A549 (cell line): ENCODE measurements at regions not wholly inside any gene's neighbourhood (a gene's known extent, or its start where the extent isn't known, plus 50 kb on each side); places are given as distances from the start of the nearest gene placed in this dataset.
A peak's percentile ranks its signal among the peaks of the same experiment; 100 is the strongest.

Source experiments
- ATAC-seq, 2 experiments: fragments of 200-7000 bp in 1 of 2; fragments of >200 bp in 1 of 2; cut with Nextera tagmentation in 1 of 2; cut with Tn5 transposase in 1 of 2; 3 replicates each; pipeline versions ENCODE4 v1.8.0 to v1.9.1; 2018 to 2020; ENCODE audit warnings: mild to moderate bottlenecking in 1 of 2, moderate library complexity in 1 of 2
- CTCF ChIA-PET: fragments of 300-600 bp; sonication (Branson Sonifier 250); formaldehyde crosslinking; extraction: SDS; loops from one replicate; lab custom pipeline; 2021; ENCODE audit warnings: antibody characterized with exemption, inconsistent platforms; lab: Yijun Ruan, JAX
- POLR2A ChIA-PET: fragments of 350-600 bp; formaldehyde crosslinking; extraction: SDS; loops from one replicate; lab custom pipeline; 2021; ENCODE audit warnings: antibody characterized with exemption, inconsistent platforms; lab: Yijun Ruan, JAX
- DNase-seq, 2 experiments: peaks; one replicate each; pipeline versions ENCODE4 v3.0.0 to v3.0.0-alpha.2; 2011 to 2016; ENCODE audit warnings: low read depth in 1 of 2, low spot score in 1 of 2
- FAIRE-seq: peaks from 2 replicates; lab custom pipeline; 2011; peaks lifted over from hg19 to GRCh38; lab: Jason Lieb, UNC
- H3K27ac ChIP-seq, 2 experiments: fragments of >200 bp; sonication (Bioruptor Twin); formaldehyde crosslinking; 3 replicates each; pipeline ENCODE4 v1.5.1; 2016 to 2017
- H3K4me1 ChIP-seq: fragments of >200 bp; sonication (Bioruptor Twin); formaldehyde crosslinking; 3 replicates; pipeline ENCODE4 v1.6.1; 2016
- H3K4me2 ChIP-seq: fragments of >200 bp; sonication (Bioruptor Twin); formaldehyde crosslinking; 3 replicates; pipeline ENCODE4 v1.6.1; 2016
- H3K4me3 ChIP-seq: fragments of >200 bp; sonication (Bioruptor Twin); formaldehyde crosslinking; 3 replicates; pipeline ENCODE4 v1.5.1; 2016
- H3K9me3 ChIP-seq: fragments of >200 bp; sonication (Bioruptor Twin); formaldehyde crosslinking; 3 replicates; pipeline ENCODE4 v1.6.1; 2016
- CBX2 ChIP-seq: fragments of 200-600 bp; sonication (generic); IDR thresholded peaks from 2 replicates; pipeline ENCODE4 v1.6.1; 2016; ENCODE audit warnings: low read depth, mild to moderate bottlenecking, borderline replicate concordance
- CBX8 ChIP-seq: fragments of 200-600 bp; sonication (generic); IDR thresholded peaks from 2 replicates; pipeline ENCODE4 v1.6.1; 2016
- EHMT2 ChIP-seq: fragments of 200-600 bp; sonication (generic); IDR thresholded peaks from 2 replicates; pipeline ENCODE4 v1.6.1; 2016; ENCODE audit warnings: antibody characterized with exemption, low read depth, mild to moderate bottlenecking, moderate library complexity
- FOSB ChIP-seq: fragments of 250-450 bp; sonication (Bioruptor Pico); IDR thresholded peaks from 2 replicates; pipeline ENCODE4 v1.5.0; 2020; ENCODE audit warnings: mild to moderate bottlenecking, moderate library complexity
- FOSL2 ChIP-seq, 2 experiments: fragments of 450-650 bp in 1 of 2; fragments of >200 bp in 1 of 2; sonication (Bioruptor Twin) in 1 of 2; formaldehyde crosslinking; IDR thresholded peaks; 2 replicates each; pipeline versions ENCODE4 v1.5.0 to v1.6.1; 2016 to 2020; ENCODE audit warnings: mild to moderate bottlenecking in 1 of 2, moderate library complexity in 1 of 2
- HOXB13 ChIP-seq: fragments of 250-450 bp; sonication (Bioruptor Pico); IDR thresholded peaks from 2 replicates; pipeline ENCODE4 v1.5.0; 2020; ENCODE audit warnings: low read depth, mild to moderate bottlenecking, moderate library complexity
- HOXB5 ChIP-seq: fragments of 250-450 bp; sonication (Bioruptor Pico); IDR thresholded peaks from 2 replicates; pipeline ENCODE4 v1.5.0; 2020; ENCODE audit warnings: mild to moderate bottlenecking, moderate library complexity
- JUN ChIP-seq, 2 experiments: fragments of >200 bp; sonication (Bioruptor Twin); formaldehyde crosslinking; IDR thresholded peaks; 2 replicates in 1 of 2; 3 replicates in 1 of 2; pipeline ENCODE4 v1.6.1; 2016 to 2017
- KDM1A ChIP-seq: fragments of 200-600 bp; sonication (generic); IDR thresholded peaks from 2 replicates; pipeline ENCODE4 v1.6.1; 2016; ENCODE audit warnings: low read depth, mild to moderate bottlenecking
- MAFK ChIP-seq: fragments of 450-650 bp; IDR thresholded peaks from 2 replicates; pipeline ENCODE4 v1.6.1; 2014; ENCODE audit not compliant: partially characterized antibody
- NFE2L2 ChIP-seq: fragments of 150-350 bp; conservative IDR thresholded peaks from 2 replicates; pipeline ENCODE4 v1.6.1; 2014; ENCODE audit warnings: low read length
- NPAS2 ChIP-seq: fragments of 250-450 bp; sonication (Bioruptor Pico); IDR thresholded peaks from 2 replicates; pipeline ENCODE4 v1.8.0; 2022; ENCODE audit warnings: mild to moderate bottlenecking, moderate library complexity, borderline replicate concordance
- PHF8 ChIP-seq: fragments of 200-600 bp; sonication (generic); IDR thresholded peaks from 2 replicates; pipeline ENCODE4 v1.6.1; 2016; ENCODE audit warnings: low read depth, mild to moderate bottlenecking, antibody characterized with exemption, moderate library complexity, borderline replicate concordance
- RAD21 ChIP-seq, 2 experiments: fragments of >200 bp in 1 of 2; sonication (Bioruptor Twin) in 1 of 2; formaldehyde crosslinking in 1 of 2; IDR thresholded peaks in 1 of 2; conservative IDR thresholded peaks in 1 of 2; 2 replicates in 1 of 2; 3 replicates in 1 of 2; pipeline ENCODE4 v1.6.1; 2012 to 2018; ENCODE audit warnings: inconsistent platforms in 1 of 2
- RFX5 ChIP-seq: fragments of 450-650 bp; IDR thresholded peaks from 2 replicates; pipeline ENCODE4 v1.7.1; 2014; ENCODE audit warnings: antibody characterized with exemption, mild to moderate bottlenecking, moderate library complexity
- SREBF2 ChIP-seq: fragments of 450-650 bp; IDR thresholded peaks from 2 replicates; pipeline ENCODE4 v1.6.1; 2014; ENCODE audit warnings: mild to moderate bottlenecking, moderate library complexity
- TP53 ChIP-seq: fragments of 250-450 bp; sonication (Bioruptor Pico); IDR thresholded peaks from 2 replicates; pipeline ENCODE4 v1.5.0; 2021; ENCODE audit warnings: mild to moderate bottlenecking, moderate library complexity
- ZC3H11A ChIP-seq: fragments of 450-650 bp; IDR thresholded peaks from 2 replicates; pipeline ENCODE4 v1.6.1; 2014; ENCODE audit warnings: antibody characterized with exemption, mild to moderate bottlenecking
- ZSCAN20 ChIP-seq: fragments of 250-450 bp; sonication (Bioruptor Pico); IDR thresholded peaks from 2 replicates; pipeline ENCODE4 v1.8.0; 2022; ENCODE audit warnings: mild to moderate bottlenecking, moderate library complexity
- WGBS: methylation state at CpG from one replicate; pipeline ENCODE4 v1.1.6; 2017; ENCODE audit errors: missing lambda C conversion rate; 5-methylcytosine and 5-hydroxymethylcytosine counted together
- TF ChIP-seq, protein P1 (sequence below): fragments of 250-450 bp; sonication (Bioruptor Pico); IDR thresholded peaks from 2 replicates; pipeline ENCODE4 v1.5.0; 2021; ENCODE audit warnings: mild to moderate bottlenecking, moderate library complexity, borderline replicate concordance
- TF ChIP-seq, protein P2 (sequence below): IDR thresholded peaks from 2 replicates; pipeline ENCODE4 v1.6.1; 2012
- TF ChIP-seq, protein P3 (sequence below): fragments of >200 bp; sonication (Bioruptor Twin); formaldehyde crosslinking; IDR thresholded peaks from 2 replicates; pipeline ENCODE4 v1.6.1; 2016
- TF ChIP-seq, protein P4 (sequence below): fragments of 450-650 bp; IDR thresholded peaks from 2 replicates; pipeline ENCODE4 v1.6.1; 2014; ENCODE audit warnings: antibody characterized with exemption
- TF ChIP-seq, protein P5 (sequence below): fragments of 200-600 bp; sonication (generic); IDR thresholded peaks from 2 replicates; pipeline ENCODE4 v1.6.1; 2016; ENCODE audit warnings: antibody characterized with exemption, mild to moderate bottlenecking, moderate library complexity

DNA sequence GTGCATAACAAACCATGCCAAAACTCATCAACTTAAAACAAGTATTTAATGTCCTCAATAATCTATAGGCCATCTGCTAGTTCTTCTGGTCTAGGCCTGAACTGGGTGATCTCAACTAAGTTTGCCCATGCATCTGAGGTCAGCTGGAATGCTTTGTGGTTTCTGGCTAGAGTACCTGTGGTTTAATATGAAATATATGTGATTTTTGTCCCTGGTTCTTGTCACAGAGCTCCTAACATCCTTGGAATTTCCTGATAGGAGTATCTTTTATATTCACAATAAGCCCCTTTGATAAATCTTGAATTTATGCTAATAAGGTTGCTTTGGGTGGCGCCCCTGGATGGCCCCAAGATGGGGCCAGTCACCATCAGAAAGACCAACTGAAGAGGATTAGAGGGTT lies 535.9 kb downstream of the DNAH5 start:
- TF ChIP-seq RFX5 (no peak), CBX8 (no peak), RAD21 (conservative IDR thresholded peaks at IDR 0.05 in 1 of 2, IDR thresholded peaks at IDR 0.05 in 1 of 2) (no peak), JUN (IDR thresholded peaks at IDR 0.05) (no peak), EHMT2 (no peak), NPAS2 (no peak), PHF8 (no peak), ZC3H11A (no peak), CBX2 (no peak), SREBF2 (no peak), FOSL2 (IDR thresholded peaks at IDR 0.05) (no peak), FOSL2 (CRISPR knock-in tag; IDR thresholded peaks at IDR 0.05) (no peak), NFE2L2 (no peak), TP53 (CRISPR knock-in tag) (no peak), HOXB13 (CRISPR knock-in tag) (no peak), KDM1A (no peak)
- TF ChIP-seq, protein P1, sequence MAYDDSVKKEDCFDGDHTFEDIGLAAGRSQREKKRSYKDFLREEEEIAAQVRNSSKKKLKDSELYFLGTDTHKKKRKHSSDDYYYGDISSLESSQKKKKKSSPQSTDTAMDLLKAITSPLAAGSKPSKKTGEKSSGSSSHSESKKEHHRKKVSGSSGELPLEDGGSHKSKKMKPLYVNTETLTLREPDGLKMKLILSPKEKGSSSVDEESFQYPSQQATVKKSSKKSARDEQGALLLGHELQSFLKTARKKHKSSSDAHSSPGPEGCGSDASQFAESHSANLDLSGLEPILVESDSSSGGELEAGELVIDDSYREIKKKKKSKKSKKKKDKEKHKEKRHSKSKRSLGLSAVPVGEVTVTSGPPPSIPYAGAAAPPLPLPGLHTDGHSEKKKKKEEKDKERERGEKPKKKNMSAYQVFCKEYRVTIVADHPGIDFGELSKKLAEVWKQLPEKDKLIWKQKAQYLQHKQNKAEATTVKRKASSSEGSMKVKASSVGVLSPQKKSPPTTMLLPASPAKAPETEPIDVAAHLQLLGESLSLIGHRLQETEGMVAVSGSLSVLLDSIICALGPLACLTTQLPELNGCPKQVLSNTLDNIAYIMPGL = no peak
- ATAC-seq (no peak), DNase-seq (no peak), FAIRE-seq (no peak)
- ChIA-PET CTCF (no interaction called here), POLR2A (no interaction called here)
- no peaks in the 10 kb centered on the region for H3K4me1 ChIP-seq
- no peak overlapping the region for H3K4me3 ChIP-seq
- no peak overlapping the region for H3K4me2 ChIP-seq
- H3K27ac ChIP-seq = no peak overlapping the region
- H3K9me3 ChIP-seq = no peaks in the 10 kb centered on the region
- 0% methylated on average over 1 of the region's 1 CpG for WGBS

DNA sequence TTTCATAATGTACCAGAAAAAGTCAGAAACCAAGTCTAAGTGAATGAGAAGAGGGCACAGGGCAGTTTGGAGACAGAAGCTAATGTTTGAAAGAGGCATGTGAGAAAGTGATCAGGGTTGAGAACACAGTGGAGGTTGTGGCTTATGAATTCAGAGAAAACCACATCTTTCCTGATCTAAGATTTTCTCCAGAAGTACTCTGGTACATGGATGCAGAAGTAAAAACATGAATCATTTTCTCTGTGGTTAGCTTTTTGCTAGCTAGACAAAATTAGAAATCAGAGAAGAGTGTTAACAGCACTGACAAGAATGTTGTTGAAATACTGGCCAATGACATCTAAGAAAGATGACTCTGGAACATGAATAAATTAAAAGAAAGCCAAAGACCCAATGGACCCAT lies 541.1 kb downstream of the DNAH5 start:
- no peak for TF ChIP-seq FOSB (CRISPR knock-in tag)
- TF ChIP-seq MAFK = peak; percentile 60
- TF ChIP-seq, all 56 proteins: peak for 1
- DNase-seq (no peak), ATAC-seq (no peak), FAIRE-seq (no peak)
- Histone ChIP-seq H3K9me3 (no peaks in the 10 kb centered on the region), H3K27ac (no peak overlapping the region), H3K4me3 (no peak overlapping the region), H3K4me2 (no peak overlapping the region), H3K4me1 (no peaks in the 10 kb centered on the region)
- ChIA-PET POLR2A (no interaction called here), CTCF (interaction anchor here (1.0 kb wide), 1 partner anchor 76 kb away, joined by 3 read pairs; no protein-coding TSS in a partner anchor)

DNA sequence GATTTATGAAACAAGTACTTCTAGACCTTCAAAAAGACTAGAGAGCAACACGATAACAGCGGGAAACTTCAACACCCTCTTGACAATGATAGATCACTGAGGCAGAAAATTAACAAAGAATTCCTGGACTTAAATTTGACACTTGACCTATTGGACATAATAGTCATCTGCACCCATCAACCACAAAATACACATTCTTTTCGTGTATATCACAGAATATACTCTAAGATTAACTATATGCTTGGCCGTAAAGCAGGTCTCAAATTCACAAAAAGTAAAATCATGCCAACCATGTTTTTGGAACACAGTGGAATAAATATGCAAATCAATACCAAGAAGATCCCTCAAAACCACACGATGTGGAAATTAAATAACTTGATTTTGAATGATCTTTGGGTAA lies 559.4 kb downstream of the DNAH5 start:
- H3K4me1 ChIP-seq = no peaks in the 10 kb centered on the region
- no peak for ATAC-seq
- no peak for FAIRE-seq
- CTCF ChIA-PET = interaction anchor here (0.5 kb wide), 1 partner anchor 25 kb away, joined by 3 read pairs; no protein-coding TSS in a partner anchor
- H3K27ac ChIP-seq = no peak overlapping the region
- 44% methylated on average over 5 of the region's 5 CpGs for WGBS
- H3K4me2 ChIP-seq = no peak overlapping the region
- no peak overlapping the region for H3K4me3 ChIP-seq
- TF ChIP-seq HOXB5 = no peak
- TF ChIP-seq, protein P2, sequence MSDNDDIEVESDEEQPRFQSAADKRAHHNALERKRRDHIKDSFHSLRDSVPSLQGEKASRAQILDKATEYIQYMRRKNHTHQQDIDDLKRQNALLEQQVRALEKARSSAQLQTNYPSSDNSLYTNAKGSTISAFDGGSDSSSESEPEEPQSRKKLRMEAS = no peak
- TF ChIP-seq, protein P3, sequence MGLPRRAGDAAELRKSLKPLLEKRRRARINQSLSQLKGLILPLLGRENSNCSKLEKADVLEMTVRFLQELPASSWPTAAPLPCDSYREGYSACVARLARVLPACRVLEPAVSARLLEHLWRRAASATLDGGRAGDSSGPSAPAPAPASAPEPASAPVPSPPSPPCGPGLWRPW = no peak
- TF ChIP-seq, all 56 proteins: peak for 0
- POLR2A ChIA-PET = no interaction called here
- no peaks in the 10 kb centered on the region for H3K9me3 ChIP-seq
- no peak for DNase-seq

DNA sequence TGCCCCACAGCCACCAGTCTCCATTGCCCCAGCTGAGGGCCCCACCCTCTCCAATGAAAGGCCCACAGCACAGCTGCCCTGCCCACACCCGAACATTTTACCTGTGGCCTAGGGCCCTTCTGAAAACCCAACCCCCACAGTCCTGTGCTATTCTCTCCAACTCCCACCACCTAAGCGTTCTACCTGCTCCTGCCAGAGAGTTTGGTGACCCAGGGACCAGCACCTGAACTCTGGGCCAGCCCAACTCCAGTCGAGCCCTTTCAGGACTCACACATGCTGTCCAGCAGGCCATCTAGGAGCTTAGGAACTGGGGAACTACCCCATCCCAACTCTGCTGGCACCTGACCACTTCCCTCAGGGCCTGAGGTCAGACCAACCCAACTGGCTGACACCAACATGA lies 562.3 kb downstream of the DNAH5 start:
- Histone ChIP-seq H3K4me3 (no peak overlapping the region), H3K4me1 (no peaks in the 10 kb centered on the region), H3K9me3 (no peaks in the 10 kb centered on the region), H3K4me2 (no peak overlapping the region), H3K27ac (no peak overlapping the region)
- ChIA-PET POLR2A (no interaction called here), CTCF (interaction anchor here (1.0 kb wide), 1 partner anchor 19 kb away, joined by 3 read pairs; no protein-coding TSS in a partner anchor)
- FAIRE-seq (no peak), ATAC-seq (no peak), DNase-seq (no peak)
- WGBS = 0% methylated on average over 2 of the region's 3 CpGs
- TF ChIP-seq NFE2L2 (no peak), ZSCAN20 (CRISPR knock-in tag) (no peak), RAD21 (conservative IDR thresholded peaks at IDR 0.05 in 1 of 2, IDR thresholded peaks at IDR 0.05 in 1 of 2) (no peak)
- TF ChIP-seq, protein P4, sequence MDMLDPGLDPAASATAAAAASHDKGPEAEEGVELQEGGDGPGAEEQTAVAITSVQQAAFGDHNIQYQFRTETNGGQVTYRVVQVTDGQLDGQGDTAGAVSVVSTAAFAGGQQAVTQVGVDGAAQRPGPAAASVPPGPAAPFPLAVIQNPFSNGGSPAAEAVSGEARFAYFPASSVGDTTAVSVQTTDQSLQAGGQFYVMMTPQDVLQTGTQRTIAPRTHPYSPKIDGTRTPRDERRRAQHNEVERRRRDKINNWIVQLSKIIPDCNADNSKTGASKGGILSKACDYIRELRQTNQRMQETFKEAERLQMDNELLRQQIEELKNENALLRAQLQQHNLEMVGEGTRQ = no peak
- TF ChIP-seq, protein P5, sequence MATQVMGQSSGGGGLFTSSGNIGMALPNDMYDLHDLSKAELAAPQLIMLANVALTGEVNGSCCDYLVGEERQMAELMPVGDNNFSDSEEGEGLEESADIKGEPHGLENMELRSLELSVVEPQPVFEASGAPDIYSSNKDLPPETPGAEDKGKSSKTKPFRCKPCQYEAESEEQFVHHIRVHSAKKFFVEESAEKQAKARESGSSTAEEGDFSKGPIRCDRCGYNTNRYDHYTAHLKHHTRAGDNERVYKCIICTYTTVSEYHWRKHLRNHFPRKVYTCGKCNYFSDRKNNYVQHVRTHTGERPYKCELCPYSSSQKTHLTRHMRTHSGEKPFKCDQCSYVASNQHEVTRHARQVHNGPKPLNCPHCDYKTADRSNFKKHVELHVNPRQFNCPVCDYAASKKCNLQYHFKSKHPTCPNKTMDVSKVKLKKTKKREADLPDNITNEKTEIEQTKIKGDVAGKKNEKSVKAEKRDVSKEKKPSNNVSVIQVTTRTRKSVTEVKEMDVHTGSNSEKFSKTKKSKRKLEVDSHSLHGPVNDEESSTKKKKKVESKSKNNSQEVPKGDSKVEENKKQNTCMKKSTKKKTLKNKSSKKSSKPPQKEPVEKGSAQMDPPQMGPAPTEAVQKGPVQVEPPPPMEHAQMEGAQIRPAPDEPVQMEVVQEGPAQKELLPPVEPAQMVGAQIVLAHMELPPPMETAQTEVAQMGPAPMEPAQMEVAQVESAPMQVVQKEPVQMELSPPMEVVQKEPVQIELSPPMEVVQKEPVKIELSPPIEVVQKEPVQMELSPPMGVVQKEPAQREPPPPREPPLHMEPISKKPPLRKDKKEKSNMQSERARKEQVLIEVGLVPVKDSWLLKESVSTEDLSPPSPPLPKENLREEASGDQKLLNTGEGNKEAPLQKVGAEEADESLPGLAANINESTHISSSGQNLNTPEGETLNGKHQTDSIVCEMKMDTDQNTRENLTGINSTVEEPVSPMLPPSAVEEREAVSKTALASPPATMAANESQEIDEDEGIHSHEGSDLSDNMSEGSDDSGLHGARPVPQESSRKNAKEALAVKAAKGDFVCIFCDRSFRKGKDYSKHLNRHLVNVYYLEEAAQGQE = no peak
